Thyroid gland (tissue), 4 donors: ENCODE measurements at regions not wholly inside any gene's neighbourhood (a gene's known extent, or its start where the extent isn't known, plus 50 kb on each side); places are given as distances from the start of the nearest gene placed in this dataset.

Experiments
- POLR2A ChIP-seq, 2 donors: fragments of 450-650 bp; IDR thresholded peaks; one replicate each; pipeline ENCODE4 v1.6.1; 2017; ENCODE audit warnings: antibody characterized with exemption in 2 of 2, mild to moderate bottlenecking in 2 of 2, moderate library complexity in 1 of 2
- TF ChIP-seq, protein P1 (sequence below), 6 experiments: fragments of 200-600 bp in 3 of 6; fragments of 450-650 bp in 3 of 6; sonication (generic) in 3 of 6; IDR thresholded peaks; one replicate each; pipeline ENCODE4 v1.5.1; 2016 to 2019; ENCODE audit warnings: antibody characterized with exemption in 6 of 6, mild to moderate bottlenecking in 2 of 6, inconsistent platforms in 1 of 6, moderate library complexity in 1 of 6

- TF ChIP-seq, protein P1, sequence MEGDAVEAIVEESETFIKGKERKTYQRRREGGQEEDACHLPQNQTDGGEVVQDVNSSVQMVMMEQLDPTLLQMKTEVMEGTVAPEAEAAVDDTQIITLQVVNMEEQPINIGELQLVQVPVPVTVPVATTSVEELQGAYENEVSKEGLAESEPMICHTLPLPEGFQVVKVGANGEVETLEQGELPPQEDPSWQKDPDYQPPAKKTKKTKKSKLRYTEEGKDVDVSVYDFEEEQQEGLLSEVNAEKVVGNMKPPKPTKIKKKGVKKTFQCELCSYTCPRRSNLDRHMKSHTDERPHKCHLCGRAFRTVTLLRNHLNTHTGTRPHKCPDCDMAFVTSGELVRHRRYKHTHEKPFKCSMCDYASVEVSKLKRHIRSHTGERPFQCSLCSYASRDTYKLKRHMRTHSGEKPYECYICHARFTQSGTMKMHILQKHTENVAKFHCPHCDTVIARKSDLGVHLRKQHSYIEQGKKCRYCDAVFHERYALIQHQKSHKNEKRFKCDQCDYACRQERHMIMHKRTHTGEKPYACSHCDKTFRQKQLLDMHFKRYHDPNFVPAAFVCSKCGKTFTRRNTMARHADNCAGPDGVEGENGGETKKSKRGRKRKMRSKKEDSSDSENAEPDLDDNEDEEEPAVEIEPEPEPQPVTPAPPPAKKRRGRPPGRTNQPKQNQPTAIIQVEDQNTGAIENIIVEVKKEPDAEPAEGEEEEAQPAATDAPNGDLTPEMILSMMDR (IDR thresholded peaks at IDR 0.05), result no peak
- TF ChIP-seq POLR2A (IDR thresholded peaks at IDR 0.05), result no peak
Measured at GRCh38 chr1:82634266-82634665, 833.5 kb downstream of the ADGRL2 start.
